Stimulated activated CD4-positive, alpha-beta T cell treated with anti-CD3 and anti-CD28 coated beads, Interleukin-1b, Interleukin-23, amount 100 ng/mL, for 24 hours (primary cell): ENCODE measurements at regions not wholly inside any gene's neighbourhood (a gene's known extent, or its start where the extent isn't known, plus 50 kb on each side); places are given as distances from the start of the nearest gene placed in this dataset.
"Not testable (repeated sequence)": the region's sequence is repeated elsewhere in the genome, so short reads cannot be mapped to it uniquely, and the experiment has no call there.

Source experiments
- DNase-seq, 4 experiments: peaks; one replicate each; pipeline ENCODE4 v3.0.0-alpha.2; 2020; ENCODE audit warnings: low read depth in 4 of 4, low spot score in 1 of 4

DNA sequence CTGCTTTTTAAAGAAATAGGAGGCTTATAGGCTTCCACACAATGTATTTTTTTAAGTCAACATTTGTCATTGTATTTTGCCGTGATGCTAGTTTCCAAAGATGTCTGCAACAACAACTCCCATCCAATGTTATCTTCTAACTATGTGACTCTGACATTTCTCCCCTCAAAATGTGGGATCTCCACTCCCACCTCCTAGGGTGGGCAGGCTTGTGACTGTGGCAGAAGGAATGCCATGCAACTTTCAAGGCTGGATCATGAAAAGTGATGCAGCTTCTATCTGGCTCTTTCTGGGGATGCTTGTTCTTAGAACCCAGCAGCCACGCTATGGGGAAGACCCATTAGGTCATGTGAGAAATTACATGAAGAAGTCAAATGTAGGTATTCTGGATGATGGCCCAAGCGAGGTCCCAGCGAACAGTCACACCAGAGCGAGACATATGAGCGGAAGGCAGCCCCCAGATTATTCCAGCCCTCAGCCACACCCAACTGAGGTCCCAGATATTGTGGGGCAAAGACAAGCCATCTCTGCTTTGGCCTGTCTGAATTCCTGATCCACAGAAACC lies 124.3 kb downstream of the BDH1 start:
- no peak for DNase-seq

DNA sequence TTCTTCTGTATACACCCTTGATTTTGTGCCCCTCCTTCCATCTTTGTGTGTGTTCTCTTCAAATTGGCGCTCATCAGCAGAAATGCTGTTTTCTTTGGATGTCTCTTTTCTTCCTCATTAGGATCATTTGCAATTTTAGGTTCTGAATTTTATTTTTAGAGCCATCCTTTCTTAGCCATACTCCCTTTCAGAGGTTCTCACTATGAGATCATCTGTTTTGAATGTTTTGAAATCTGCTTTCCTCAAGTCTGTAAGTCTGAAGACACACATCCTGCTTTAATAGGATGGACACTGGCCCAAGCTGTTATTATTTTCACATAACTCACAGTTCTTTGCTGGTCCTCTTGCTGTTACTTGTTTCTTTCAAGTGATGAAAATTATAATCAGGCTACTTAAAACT lies 124.8 kb downstream of the BDH1 start:
- no peak for DNase-seq

DNA sequence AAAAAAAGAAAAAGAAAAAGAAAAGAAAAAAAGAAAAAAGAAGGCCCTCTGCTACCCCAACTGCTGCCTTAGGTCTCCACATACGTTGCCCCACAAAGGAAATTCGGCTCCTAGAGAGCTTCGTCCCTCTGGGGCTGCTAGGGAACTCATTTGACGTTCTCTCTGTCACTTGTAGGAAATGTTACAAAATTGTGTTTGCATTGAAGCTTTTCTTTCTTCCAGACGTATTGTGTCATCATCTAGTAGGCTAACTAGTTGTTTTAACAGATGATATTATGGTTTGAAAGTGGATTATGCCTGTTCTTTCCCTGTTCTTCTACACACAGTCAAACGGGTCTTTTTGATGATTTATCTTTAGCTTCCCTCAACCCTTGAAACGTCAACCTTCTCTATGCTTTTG lies 125.3 kb downstream of the BDH1 start:
- no peak for DNase-seq

DNA sequence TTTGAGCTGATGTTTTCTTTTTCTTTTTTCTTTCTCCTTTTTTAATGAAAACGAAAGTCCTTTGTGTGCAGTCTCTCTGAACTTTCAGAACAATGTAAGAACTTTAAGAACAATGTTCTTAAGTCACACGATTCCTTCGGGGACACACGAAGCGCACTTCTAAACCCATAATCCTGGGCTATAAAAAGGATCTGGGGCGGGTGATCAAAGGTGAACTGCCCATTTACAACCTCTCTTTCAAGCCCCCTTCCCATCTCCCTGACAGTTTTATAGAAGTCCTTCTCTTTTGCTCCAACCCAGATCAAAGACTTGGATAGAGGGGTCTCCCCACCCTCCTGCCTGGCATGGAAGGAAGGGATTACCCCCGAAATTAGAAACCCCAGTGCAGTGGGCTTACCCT lies 126.8 kb downstream of the BDH1 start:
- no peak for DNase-seq

DNA sequence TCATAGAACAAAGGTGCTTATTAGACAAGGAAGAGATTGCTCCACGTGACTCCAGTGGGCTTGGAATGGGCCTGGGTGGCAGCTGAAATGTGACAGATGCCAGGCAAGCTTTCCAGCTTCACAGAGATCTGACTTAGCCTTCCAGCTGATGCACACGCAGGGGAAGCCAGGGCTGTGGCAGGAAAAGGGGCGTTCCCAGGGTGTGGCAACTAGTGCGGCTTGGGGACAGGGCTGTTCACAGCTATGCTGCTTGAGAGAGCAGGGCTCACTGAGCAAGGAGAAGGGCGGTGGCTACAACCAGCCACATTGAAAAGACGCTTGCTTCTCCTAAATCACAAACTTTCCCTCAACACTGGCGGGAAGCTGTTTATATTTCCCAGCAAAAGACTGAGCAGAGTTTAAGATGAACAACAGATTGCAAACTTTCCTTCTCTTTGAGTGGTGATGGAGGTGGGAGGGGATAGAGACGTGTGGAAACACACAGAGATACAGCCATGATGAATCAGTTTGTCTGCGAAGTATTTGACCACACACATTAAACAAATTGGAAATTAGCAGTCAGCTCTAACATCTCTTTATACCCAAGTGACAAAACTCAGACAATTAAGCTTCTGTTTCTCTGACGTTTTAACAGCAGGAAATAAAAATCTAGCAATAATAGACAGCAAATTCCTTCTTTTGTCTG lies 127.5 kb downstream of the BDH1 start:
- peak in 3 of 4 experiments; percentile 19 to 61 (median 23) for DNase-seq

DNA sequence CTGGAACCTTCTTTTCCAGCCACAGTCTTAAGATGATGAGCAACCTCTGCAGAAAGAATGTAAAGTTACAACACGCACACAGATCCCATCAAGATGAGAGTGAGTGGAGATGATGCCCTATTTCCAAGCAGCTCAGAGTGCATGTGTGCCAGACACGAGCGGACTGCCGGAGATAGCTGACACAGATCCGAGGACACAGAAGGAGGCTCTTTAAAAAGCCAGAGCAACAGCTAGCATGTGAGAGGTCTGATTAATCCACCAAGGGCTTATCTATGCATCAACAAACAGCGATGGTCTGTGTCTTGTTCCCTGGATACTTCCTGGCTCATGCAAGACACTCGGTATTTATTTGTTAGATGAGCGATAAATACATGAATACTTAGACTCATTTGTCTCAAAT lies 128.6 kb upstream of the DLG1 start:
- no peak for DNase-seq

DNA sequence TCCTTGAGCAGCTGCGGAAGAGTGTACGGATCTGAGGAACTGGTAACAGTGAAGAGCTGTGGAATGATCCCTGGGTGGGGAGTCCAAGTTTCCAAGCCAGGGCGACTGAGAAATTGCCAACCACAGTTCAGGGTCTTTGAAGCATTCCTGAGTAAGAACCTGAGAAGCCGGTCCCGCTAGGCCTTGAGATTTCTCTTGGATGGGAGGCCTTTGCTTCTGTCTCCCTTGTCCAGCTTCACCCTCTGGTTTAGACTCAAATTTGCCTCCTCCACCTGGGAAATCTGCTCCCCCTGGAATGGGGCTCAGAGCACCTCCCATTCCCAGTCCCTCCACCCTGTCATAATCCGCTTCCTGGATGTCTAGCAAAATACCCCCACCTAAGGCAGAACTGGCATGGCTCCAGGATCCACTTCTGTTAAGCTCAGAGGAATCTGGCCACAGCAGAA lies 127.7 kb upstream of the DLG1 start:
- DNase-seq, result no peak

DNA sequence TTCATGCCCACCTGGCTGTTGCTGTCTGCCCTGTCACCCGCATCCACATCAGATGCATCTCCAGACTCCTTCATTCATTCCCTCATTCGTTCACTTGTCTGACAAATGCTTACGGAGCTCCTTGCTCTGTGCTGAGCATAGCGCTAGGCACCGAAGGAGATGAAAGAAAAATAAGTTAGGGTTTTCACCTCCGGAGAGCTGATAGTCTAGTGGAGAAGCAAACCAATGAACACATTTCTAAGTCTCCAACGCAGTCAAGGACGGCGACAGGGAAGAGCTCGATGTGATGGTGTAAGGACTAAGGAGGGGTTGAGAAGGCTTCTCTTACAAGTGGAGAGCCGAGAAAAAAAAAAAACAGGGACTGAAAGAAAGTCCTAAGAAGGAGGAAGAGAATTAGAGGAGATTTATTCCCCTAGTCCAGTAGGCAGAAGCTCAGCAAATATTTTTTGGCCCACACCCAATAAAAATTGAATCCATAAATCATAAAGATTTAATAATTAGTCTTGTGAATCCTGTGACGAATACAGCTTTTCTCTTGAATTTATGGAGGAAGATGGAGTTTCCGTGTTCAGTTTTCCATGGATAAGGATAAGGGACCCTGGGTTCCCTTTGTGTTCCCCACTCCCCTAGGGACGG lies 127.2 kb upstream of the DLG1 start:
- DNase-seq, result no peak

DNA sequence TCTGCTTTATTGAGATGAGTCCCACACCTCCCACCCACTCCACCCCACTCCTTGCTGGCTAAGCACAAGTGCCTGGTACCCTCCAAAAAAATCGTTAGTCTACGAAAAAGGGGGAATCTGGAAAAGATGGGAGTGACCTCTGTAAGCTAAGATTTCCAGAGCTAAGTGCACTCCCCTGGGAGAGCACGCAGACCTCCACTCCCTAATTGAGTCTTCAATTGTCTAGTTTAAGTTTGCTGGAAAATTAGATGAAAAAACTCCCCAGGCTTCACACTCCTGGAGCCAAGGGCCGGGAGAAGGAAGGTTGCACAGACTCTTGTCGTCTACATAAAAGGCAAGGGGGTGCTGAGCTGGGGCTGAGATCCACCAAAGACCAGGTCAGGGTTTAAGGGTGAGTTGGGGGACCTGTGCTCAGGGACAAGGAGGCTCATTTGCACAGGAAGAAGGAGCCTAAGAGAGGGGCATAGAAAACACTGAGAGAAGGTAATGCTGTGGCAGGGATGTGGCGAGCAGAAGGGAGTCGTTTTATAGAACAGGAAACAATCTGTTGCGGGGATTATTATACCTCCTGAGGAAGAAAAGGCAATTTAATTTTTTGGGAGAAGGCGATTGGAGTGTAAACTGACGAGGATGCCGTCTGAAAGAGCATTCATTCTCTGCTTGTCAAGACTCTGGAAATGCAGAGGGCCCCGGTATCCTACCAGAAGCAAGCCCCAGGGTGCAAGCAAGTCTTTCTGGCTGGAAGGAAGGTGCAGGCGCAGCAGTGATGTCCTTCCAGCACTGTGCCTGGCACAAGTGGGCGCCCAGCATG lies 126.5 kb upstream of the DLG1 start:
- no peak for DNase-seq

DNA sequence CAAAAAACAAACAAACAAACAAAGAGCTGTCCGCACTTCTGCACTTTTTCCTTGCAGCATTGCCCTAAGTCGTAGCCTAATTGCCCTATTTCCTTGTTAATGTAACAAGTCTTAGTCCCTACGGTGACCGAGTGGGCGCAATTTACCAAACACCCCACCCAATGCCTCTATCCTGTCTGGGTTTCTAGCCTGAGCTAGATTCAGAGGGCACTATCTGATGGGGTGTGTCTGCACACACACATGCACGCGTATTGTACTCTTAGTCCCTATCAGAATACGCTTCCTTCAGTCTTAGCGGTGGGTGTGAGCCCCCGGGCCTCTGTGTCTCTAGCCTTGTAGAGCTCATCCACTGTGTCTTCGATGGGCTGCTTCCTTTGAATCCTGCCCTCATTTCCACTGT lies 125.9 kb upstream of the DLG1 start:
- no peak for DNase-seq

DNA sequence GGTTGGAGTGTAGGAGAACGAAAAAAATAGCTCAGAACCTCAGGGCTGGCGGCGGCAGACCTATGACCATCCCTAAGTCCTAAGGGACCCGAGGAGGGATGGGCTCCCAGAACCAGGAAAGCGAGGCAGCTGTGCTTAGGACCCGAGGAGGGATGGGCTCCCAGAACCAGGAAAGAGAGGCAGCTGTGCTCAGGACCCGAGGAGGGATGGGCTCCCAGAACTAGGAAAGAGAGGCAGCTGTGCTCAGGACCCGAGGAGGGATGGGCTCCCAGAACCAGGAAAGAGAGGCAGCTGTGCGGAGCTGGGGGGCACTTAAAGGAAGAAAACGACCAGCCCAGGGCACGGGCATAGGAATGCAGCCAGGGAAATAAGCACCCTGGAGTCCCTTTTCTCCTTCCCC lies 125.0 kb upstream of the DLG1 start:
- no peak for DNase-seq

DNA sequence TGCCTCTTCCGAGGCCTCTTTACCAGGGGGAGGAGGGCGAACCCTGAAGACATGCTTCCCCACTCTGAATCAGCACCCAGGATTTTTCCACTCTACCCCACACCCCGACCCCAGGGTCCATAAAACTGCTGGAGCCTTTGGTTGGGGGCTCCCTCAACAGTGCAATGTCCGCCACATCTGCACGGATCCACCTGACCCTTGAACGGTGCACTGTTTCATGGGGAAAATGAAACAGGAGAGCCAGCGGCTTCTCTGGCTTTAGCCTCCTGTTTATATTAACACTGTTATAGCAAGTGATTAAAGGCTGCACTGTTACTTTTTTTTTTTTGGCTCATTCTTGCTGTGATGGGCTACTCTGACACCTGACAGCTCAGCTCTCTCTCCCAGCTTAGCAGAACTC lies 124.1 kb upstream of the DLG1 start:
- no peak for DNase-seq

DNA sequence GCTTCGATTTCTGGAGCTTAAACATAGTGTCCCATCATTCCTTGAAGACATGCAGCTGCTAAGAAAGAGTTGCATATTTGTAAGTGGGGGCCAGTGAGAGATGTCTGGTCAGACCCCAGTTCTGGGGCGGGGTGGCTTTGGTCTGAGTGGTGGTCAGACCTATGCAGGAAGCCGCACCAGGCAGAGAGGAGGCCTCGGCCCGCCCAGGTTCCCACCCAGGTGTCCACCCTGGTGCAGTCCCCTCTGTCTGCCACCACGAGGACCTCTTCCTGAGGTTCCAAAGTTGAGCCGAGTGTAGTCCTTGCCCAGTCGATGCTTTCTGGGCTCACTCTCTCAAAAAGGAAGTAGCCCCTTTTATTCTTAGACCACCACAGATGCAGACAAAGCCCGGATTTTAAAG lies 122.6 kb upstream of the DLG1 start:
- DNase-seq, result no peak

DNA sequence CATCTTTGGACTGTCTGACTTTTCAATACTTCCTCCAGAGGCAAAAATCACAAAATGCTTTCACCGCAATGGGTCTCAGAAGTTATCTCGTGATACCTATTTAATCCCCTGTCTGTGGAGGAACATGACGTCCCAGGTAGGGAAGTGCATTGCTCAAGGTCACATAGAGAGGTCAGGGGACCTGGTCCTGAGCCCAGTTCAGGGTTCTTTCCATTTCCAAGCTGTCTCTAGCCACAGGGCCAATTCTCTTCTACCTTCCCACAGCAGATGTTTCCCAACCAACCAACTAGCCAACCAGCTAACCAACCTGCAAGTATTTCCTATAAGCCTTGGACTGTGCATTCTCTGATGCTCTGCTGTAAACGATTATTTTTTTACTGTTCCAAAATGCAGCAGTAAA lies 122.2 kb upstream of the DLG1 start:
- no peak for DNase-seq

DNA sequence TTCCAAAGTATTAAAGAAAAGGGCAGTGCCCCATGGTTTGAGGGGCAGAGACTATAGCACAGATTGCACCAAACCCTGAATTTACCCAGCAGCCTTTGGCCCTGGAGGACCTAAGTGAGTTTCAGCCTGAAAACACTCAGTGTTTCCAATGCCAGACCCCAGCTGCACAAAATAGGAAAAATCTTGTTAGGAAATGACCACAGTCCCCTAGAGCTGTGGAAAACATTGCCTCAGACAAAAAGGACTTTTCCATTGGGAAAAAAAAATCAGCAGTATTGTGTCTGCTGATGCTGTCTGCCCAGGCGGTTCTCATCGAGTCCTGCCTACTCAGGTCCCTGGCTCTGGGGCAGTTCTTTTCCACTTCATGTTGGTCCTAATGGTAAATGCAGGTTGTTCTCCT lies 121.7 kb upstream of the DLG1 start:
- no peak for DNase-seq

DNA sequence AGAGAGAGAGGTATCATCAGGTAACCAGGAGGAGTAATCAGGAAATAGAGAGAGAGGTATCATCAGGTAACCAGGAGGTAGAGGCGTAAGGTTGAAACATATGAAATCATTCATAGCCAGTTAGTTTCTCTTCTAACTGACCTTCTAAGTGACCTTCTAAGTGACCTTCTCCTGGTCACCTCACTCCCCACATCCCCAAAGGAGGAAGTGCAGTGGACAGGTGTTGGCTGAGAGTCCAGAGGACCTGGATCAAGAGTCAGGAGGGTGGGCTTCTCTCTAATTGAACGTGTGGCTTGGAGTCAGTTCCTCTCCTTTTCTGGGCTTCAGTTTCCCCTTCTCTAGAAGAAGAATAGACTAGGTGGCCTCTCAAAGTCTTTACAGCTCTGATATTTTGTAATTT lies 121.3 kb upstream of the DLG1 start:
- DNase-seq, result no peak

DNA sequence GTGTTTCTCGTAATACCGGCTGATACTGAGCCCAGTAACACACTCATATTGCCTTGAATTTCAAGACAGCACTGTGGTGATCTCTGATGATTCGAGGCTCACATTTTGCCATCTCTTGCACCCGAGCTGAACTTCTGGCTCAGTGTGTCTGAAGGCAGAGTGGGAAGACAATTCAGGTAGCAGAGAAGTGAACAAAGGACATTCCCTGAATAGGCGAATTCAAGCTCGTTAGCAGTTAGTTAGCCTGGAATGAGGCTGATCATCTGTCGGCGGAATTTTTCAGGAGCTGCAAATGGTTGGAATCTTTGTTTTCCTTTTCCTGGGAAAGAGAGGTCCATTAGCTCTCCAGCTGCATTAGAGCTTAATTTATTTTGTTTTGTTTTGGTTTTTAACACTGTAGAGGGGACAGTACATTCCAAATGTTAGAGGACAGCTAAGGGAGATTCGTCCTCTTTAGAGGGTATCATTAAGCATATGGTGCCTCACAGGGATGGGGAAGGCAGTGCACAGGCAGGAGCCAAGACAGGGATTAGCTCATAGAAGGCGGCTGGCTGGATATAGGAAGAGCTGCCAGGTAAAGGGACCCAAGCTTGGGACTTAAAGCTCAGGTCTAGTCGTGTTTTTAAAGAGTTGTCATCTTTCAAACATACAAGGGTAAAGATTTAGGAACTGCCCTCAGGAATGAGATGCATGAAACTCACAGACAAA lies 119.7 kb upstream of the DLG1 start:
- DNase-seq, result no peak

DNA sequence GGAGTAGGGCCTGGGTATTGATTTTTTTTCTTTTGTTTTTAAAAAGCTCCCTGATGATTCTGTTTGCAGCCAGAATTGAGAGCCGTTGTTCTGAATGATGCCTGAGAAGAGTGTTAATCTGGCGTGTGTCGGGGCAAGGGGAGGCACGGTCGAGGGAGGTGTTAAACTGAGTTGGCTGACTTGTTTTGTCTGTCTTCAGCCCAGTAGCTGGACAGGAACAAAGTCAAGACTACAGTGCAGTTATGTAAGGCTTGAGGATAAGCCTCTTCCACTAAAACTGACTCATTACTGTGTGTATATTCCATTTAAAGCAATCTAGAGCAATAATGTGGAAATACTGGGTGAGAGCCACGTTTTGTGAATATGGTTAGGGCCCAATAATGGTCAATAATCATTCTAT lies 119.0 kb upstream of the DLG1 start:
- DNase-seq, result no peak

DNA sequence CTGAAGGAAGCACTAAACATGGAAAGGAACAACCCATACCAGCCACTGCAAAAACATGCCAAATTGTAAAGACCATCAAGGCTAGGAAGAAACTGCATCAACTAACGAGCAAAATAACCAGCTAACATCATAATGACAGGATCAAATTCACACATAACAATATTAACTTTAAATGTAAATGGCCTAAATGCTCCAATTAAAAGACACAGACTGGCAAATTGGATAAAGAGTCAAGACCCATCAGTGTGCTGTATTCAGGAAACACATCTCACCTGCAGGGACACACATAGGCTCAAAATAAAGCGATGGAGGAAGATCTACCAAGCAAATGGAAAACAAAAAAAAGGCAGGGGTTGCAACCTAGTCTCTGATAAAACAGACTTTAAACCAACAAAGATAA lies 113.5 kb upstream of the DLG1 start:
- DNase-seq, result not testable (repeated sequence)

DNA sequence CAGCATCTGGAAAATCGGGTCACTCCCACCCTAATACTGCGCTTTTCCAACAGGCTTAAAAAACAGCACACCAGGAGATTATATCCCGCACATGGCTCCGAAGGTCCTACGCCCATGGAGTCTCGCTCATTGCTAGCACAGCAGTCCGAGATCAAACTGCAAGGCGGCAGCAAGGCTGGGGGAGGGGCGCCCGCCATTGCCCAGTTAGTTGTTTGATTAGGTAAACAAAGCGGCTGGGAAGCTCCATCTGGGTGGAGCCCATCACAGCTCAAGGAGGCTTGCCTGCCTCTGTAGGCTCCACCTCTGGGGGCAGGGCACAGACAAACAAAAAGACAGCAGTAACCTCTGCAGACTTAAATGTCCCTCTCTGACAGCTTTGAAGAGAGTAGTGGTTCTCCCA lies 111.8 kb upstream of the DLG1 start:
- not testable (repeated sequence) for DNase-seq

DNA sequence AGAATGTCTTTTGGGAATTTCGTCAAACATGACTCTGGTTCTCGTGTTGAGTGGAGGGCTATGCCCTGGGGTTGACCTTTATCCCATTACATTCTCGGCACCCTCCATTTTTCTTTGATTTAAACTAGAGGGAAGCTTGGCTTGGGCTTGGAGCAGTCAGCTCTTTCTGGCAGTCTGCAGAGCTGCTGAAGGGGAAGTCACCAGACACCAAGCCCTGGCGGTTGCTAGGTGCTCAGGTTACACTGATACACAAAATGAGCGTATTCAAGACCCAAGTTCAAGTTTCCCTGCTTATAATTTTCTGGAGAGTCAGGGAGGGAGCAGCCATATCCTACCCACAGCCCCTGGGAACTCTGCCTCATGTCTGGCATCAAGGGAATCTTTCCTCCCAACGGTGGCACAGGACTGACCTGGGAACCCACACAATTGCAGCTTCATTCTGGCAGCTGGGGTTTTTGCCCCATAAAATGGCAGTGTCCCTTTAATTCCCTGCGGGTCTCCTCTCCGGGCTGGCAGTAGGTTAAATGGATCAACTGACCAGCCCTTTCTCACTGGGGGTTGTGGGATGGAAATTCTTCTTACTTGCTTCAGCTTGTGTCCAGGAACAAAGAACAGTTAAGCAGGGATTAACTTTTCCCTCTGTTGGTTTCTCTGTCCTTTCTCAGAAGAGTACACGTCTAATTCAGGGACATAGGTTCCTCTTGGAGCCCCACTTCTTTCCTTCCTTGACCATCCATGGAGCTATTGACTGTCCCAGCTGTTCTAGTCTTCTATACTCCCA lies 110.0 kb upstream of the DLG1 start:
- DNase-seq, result no peak
